NCI-H2107 (cell line): ENCODE measurements at regions not wholly inside any gene's neighbourhood (a gene's known extent, or its start where the extent isn't known, plus 50 kb on each side); places are given as distances from the start of the nearest gene placed in this dataset.
"Not testable (repeated sequence)": the region's sequence is repeated elsewhere in the genome, so short reads cannot be mapped to it uniquely, and the experiment has no call there.

ENCODE experiments used
- DNase-seq: peaks from one replicate; lab custom pipeline; 2025; lab: John Stamatoyannopoulos, UW

DNA sequence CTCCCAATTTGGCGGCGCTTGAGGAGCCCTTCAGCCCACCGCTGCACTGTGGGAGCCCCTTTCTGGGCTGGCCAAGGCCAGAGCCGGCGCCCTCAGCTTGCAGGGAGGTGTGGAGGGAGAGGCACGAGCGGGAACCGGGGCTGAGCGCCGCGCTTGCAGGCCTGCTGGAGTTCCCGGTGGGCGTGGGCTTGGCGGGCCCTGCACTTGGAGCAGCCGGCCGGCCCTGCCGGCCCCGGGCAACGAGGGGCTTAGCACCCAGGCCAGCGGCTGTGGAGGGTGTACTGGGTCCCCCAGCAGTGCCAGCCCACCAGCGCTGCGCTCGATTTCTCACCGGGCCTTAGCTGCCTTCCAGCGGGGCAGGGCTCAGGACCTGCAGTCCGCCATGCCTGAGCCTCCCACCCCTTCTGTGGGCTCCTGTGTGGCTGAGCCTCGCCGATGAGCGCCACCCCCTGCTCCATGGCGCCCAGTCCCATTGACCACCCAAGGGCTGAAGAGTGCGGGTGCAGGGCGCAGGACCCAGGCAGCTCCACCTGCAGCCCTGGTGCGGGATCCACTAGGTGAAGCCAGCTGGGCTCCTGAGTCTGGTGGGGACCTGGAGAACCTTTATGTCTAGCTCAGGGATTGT is 815.4 kb upstream of the B3GALT2 start:
- DNase-seq = not testable (repeated sequence)

DNA sequence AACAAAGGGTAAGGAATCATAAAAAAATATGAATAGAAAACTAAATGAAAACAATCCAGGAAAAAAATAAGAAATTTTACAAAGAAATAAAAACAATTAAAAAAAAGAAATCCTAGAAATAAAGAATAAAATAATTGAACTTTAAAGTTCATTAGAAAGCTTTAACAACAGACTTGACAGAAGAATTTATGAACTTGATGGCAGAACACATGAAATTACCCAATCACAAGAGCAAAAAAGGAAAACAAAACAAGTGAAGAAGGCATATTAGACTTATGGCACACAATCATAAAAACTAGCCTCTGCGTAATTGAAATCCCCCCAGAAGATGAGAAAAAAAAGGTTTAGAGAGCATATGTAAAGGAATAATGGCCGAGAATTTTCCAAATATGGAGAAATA is 802.5 kb upstream of the B3GALT2 start:
- no peak for DNase-seq

DNA sequence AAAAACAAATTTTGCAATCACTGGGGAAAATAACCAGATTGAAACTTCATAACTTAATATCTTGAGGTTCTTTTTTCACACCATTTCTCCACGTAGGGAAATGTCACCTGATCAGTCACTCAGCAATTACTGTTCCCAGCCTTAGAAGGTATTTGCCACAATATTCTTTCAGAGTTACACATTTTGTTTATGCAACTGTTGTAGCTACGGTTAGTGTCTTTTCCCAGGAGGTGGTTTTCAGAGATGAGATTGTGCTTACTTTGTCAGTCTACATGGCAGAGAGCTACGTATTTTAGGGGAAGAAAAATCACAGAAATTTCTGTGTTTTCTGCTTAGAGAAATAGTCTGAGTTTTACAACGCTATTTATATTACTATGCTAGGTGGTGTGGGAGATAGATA is 792.8 kb upstream of the B3GALT2 start:
- DNase-seq = no peak

DNA sequence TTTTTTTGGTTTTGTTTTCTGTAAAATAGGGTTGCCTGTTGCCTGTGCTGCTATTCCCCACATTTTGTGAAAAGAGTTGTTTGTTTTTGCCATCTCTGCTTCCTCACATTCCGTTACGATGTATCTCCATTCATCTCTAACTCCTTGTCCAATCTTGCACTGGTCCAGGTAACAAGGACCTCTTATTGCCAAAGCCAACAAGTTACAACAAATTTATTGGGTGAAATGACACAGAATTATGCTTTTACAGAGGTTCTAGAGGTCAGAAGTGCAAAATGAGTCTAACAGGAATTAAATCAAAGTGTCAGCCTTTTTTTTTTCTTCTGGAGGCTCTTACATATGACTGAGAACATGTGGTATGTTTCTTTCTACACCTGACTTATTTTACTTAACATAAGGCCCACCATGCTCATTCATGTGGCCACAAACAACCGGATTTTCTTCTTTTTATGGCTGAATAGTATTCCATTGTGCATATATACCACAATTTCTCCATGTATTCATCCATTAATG is 787.9 kb upstream of the B3GALT2 start:
- DNase-seq = no peak

DNA sequence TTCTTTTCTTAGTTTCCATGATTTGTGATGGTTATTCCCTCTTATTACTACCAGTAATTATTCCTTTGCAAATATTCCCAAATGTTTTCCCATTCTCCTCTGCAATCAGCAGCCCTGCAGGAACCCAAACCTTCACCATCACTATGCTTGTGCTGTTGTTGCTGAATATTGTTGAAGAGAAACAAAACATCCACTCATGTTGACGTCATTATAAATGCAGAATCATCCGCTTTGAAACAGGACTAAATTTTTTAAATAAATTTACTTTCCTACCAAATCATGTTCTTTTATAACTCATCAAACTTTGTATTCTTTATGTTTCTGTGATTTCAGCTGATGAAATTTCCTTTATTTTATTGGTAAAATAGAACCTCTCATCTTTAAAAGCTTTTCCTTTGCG is 787.0 kb upstream of the B3GALT2 start:
- DNase-seq = no peak

DNA sequence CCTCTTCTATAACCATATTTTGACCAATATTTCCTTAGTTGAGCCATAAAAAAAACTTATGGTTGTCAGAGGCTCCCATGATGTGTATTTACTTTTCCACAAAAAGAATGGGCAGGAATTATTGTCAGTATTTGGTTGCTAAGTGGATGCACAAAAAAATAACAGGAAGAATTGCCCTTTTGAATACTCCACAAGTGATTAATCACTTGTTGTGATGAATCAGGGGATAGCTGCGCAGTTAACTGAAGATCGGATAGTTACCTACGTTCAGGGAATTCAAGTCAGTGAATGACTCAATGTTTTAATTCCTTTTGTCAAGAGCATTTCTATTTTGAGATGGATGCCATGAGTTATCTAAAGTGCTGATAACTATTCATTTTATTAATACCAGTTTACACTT is 785.2 kb upstream of the B3GALT2 start:
- no peak for DNase-seq

DNA sequence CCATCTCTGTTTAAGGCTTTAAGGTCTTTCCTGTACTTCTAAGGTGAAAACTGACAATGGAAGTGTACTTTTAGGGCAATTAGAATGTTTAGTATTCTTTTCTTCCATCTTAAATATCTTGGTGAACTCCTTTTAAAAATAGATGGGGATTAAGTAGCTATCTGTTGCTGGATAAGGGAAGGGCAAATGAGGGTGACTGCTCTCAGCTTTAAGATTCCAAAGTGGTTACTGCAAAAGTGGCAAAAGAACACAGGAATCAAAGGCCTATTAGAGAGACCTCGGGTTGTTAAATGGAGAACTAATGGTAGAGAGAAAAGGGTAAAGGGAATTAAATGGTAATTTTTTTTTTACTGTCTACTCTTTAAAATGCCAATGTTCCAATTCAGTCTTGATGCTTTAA is 774.1 kb upstream of the B3GALT2 start:
- no peak for DNase-seq

DNA sequence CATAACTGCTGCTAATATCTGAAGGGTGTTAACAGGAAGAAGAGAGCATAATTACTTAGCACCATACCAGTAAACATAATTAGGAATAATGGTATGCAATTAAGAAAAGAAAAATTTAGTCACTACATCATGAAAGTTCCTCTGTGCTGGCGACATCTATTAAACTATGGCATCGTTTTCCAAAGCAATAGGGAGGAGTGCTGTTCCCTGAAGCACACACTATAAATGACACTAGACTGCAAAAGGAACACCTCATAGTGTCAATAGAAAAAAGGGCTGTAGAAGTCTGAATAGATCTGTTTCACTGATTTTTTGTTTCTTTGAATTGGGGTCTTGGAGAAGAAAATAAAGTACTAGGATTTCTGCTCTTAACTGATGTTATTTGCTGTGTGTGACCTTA is 773.6 kb upstream of the B3GALT2 start:
- DNase-seq = no peak

DNA sequence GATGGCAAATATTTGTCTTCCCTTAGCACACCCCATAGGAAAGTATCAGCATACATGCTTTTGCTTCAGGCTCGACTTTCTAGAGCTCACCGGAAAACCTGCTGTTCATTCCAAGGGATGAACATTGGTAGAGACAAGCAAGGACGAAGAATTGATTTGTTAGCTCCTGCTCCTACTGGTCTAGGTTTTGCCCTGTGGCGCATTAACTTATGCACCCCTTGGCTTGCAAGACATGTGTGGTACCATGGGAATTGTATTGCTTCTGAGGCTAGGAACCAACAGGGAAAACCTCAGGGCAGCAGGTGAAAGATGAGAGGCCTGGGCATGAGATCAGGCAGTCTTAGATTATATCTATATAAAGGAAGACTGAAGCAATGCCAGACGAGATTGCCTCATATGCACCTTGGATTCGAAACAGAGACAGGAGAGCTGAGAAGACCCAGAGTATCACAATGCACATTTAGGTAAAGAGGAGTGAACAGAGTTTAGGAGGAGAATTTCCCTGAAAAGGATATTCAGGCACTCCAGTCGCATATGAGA is 771.2 kb upstream of the B3GALT2 start:
- no peak for DNase-seq

DNA sequence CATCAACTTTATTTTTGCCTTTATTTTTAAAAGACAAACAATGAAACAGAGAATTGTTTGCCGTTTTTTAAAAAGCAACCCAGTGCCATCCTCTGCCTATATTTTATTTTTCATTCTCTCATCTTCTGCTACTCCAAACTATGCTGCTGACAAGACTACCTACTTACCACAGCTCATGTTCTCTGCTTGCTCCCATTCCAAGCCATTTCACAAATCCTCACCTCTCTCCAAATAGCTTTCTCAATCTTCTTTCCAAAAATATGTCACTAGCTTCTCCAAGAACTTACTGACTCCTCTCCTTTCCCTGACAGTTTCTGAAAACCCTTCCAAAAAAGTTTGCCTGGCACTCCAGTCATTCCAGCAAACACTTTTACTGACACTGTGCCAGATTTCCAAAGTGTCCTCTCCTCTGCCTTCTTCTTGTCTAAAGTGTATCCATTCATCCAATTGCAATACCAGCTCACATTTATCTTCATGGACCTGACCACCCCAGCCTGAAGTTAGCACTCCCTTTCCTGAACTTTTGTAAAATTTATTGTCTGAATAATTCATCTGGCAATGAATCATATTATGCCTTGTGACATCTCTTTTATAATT is 766.5 kb upstream of the B3GALT2 start:
- DNase-seq = no peak

DNA sequence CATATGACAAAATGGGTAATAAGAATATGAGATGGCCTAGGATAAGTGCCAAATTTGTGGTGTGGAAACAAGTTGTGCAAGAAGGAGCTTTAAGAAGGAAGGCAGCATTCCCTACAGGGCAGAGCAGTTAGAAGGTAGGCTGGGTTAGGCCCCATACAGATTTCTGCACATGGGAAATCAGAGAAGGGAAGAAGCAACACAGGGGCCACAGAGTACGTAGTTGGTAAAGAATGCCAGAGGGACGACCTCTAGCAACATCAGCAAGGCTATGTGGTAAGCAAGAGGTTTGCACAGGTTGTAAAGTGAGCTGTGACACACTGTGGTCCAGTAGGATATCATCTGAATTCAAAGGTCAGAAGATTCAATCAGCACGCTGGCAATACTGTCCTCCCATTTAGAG is 765.6 kb upstream of the B3GALT2 start:
- DNase-seq = no peak

DNA sequence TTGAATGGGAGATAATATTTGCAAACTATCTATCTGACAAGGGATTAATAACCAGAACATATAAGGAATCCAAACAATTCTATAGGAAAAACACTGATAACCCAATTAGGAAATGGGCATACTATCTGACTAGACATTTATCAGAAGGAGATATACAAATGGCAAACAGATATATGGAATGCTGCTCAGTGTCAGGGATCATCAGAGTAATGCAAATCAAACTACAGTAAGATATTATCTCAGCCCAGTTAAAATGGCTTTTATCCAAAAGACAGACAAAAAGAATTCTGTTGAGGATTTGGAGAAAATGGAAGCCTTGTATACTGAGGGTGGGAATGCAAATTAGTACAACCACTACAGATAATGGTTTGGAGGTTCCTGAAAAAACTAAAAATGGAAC is 758.0 kb upstream of the B3GALT2 start:
- DNase-seq = no peak

DNA sequence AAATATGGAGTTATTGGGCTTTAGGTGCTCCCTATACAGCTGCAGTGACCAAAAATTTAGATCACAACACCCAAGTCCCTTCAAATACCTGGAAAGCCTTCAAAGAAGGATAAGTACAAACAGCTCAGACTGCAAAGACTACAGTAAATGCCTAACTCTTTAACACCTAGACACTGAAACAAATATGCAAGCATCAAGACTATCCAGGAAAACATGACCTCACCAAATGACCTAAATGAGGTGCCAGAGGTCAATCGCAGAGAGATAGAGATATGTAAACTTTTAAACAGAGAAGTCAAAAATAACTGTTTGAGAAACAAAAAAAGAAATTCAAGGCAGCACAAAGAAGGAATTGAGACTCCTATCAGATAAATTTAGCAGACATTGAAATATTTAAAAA is 753.8 kb upstream of the B3GALT2 start:
- no peak for DNase-seq

DNA sequence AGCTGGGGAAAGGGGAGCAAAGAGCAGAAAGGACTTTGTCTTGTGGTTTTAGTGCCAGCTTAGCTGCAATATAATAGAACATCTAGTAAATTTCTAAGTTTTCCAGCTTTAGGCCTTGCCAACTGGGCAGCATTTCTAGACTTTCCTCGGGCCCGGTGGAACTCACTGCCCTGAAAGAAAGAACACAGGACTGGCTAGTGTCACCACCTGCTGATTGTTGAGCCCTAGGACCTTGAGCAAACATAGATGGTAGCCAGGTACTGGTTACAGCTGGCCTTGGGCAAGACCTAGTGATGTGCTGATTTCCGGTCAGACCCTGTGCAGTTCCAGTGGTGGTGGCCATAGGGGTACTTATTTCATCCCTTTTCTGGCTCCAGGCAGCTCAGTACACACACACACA is 753.2 kb upstream of the B3GALT2 start:
- no peak for DNase-seq

DNA sequence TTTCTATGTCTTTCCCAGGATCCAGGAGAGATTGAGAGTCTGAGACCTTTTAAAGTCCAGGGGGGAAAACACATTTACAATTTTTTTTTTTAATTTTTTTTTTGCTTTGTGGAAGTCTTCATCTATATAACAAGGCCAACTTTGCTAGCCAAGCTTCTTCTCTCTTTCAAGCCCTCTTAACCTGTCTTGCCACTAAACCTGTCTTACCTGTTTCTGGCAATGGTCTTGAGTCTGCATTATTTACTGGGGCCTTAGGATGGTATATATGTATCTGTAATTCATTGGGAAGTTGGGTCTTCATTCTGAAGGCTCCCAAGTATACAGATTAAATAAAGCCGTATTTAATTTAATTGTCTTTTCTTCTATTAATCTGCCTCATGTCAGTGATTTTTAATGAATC is 750.9 kb upstream of the B3GALT2 start:
- no peak for DNase-seq

DNA sequence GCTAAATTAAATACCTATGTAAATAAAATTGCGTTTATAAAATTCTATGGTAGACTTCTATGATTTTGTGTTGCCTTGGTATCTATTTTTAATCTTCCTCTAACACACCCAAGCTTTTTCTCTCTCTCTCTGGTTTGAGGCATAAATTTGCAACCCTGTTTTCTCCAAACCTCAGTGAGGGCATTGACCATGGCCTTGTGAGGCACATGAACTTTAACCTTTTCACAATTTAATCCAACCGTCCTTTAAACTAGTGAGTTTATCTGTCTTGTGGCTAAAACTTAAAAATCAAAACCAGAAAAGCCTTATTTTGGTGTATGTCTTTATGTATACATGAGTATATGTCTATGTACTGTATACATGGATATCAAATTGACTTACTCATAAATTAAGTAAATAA is 746.6 kb upstream of the B3GALT2 start:
- no peak for DNase-seq

DNA sequence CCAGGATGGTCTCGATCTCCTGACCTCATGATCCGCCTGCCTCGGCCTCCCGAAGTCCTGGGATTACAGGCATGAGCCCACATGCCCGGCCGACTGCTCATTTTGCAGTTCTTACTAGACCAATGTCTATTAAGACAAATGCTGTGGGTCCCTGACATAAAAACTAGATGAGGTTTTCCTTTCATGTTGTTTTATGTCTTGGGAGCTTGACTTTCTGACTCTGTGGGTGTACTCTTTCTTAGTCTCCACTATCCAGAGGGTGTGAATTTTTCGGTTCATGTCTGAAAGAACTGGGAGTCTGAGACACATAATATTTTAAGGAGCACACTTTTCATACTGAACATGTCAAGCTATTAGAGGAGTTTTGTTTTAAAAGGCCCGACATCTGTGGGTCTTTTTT is 744.9 kb upstream of the B3GALT2 start:
- DNase-seq = no peak

DNA sequence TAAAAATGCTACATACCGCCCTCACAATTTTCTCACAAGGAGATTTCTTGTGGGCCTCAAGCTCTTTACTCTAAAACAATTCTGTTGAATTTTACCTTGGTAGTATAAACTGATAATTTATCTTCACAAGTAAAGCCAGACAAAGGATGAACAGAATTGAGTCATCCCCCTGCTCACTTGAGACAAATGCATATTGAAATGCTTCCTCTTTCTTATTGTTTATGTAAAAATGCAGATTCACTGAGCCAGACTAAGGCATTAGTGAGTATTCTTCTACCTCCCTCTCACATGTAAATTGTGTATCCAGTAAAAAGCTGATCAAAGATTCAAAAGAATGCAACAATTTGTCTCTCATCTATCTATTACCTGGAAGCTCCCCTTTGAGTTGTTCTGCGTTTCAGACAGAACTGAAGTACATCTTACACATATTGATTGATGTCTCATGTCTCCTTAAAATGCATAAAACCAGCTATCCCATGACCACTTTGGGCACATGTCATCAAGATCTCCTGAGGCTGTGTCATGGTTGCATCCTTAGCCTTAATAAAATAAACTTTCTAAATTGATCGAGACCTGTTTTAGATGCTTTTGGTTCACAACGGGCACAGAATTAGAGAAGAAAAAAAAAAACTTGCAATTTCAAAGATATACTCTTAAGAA is 743.1 kb upstream of the B3GALT2 start:
- DNase-seq = no peak

DNA sequence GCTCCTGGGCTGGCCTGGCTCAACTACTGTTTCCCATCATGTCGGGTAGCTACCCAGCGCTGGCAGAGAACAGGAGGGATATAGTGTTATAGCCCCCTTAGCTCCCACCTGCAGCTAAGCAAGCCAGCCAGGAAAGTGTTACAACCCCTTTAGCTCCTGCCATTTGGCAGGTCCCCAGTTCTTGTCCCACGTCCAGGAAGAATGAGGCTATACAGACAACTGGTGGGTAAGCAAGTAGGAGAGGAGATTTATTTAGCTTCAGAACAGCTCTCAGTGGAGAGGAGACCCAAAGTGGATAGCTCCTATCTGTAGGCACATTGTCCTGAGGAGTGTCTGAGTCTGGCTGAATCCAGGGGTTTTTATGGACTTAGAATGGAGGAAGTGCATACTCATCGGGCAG is 741.1 kb upstream of the B3GALT2 start:
- no peak for DNase-seq

DNA sequence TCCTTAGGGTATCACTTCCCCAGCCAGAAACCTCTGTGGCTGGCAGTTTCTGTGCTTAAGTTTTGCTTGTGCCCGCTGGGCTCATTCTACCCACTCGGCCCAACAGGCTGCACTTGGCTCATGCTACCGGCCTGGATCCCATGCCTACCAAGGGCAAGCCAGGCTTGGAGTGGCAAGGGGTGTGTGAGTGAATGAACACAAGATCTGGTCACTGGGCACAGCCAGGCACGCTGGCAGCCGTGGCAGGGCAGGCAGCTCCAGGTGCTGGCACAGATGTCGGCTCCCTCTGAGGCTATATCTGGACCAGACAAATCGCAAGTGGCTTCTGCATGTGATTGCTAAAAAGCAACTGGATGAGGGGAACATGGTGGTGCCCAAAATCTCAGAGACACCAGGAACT is 740.5 kb upstream of the B3GALT2 start:
- DNase-seq = no peak

DNA sequence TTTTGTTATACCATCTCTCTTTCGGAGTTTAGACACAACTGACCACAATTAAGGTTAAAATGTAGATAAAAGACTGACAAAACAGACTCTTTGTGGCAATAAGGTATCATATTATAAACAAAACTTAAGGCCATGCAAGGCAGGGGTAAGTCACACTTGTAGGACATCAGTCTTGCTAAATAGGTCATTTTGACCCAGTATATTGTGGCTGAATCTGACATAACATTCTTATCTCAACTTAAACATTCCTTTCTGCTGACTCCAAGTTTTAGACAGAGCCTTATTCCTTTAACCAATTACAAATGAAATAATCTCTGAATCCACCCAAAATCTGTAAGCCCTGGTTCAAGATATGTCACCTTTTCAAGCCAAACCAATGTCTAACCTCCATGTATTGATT is 733.4 kb upstream of the B3GALT2 start:
- DNase-seq = no peak

DNA sequence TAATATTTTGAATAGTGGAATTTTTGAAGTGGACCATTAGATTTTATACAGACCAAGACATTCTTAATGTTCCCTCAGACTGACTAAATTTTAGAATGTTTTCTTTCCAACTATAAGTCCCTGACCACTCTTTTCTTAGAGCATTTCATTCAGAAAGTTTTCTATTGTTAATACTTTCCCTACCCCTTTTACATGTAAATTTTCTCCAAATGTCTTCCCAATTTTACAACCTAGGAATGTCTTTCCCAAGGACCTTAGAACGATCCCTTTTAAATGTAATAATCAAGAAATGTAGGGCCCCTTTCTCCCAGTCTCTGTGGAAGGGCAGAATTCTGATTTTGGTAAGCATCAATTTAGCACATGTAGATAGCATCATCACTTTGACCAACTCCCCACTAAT is 730.0 kb upstream of the B3GALT2 start:
- DNase-seq = no peak

DNA sequence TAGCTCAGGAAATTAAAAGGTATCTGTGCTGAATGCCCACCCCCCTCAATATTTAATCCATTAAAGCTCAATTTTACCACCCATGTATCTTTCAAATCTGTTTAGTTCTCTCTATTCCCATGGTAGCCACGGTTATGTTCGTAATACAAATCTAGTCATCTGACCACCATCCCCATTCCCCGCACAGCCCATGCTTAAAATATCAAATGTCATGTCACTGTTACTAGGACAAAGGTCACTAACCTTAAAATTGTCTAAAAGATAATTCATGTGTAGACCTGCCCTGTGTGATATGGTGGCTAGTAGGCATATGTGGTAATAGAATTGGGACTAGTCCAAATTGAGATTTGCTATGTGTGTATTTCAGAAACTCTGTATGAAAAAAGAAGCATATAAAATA is 728.5 kb upstream of the B3GALT2 start:
- no peak for DNase-seq
